ENCODE measurements at regions not wholly inside any gene's neighbourhood (a gene's known extent, or its start where the extent isn't known, plus 50 kb on each side); places are given as distances from the start of the nearest gene placed in this dataset.
"Not testable (repeated sequence)": the region's sequence is repeated elsewhere in the genome, so short reads cannot be mapped to it uniquely, and the experiment has no call there.

GRCh38 chr2:186949726-186950256 is 100.8 kb upstream of the ZSWIM2 start:
- in situ Hi-C loops (cut with HindIII; ENCODE audit: low sequenced_read_pairs) = no loop called here

DNA sequence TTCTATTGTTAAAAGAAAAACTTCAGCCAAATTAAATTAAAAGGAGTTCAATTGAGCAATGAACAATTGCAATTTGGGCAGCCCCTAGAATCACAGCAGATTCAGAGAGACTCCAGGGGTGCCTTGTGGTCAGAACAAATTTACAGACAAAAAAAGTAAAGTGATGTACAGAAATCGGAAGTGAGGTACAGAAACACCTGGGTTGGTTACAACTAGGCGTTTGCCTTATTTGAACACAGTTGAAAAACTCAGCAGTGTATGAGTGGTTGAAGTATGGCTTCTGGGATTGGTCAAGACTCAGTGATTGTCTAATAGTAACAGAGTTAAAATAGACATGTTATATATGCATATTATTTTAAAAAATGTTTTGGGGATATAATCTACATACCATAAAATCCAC is 98.5 kb upstream of the ZSWIM2 start:
- in situ Hi-C loops (cut with HindIII; ENCODE audit: low sequenced_read_pairs) = no loop called here

- in situ Hi-C loops (cut with HindIII; ENCODE audit: low sequenced_read_pairs) = no loop called here
These were observed 98.0 kb upstream of the ZSWIM2 start for GRCh38 chr2:186946896-186947467.

DNA sequence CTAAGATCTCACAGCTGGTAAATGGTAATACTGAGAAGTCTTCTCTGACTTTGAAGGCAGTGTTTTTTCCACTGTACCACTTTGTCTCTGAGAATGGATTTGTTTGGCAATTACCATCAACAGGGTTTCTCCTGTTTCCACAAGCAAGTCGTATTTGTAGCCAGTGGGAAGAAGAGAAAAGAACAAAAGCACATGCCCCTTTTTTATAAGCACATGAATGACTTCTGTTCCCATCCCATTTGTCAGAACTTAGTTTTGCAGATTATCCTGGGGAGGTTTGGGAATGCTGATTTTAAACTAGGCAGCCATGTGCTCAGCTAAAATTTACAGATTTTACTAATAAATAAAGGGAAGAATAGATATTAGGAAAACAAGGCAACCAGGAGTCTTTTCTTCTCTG is 92.9 kb upstream of the ZSWIM2 start:
- in situ Hi-C loops (cut with HindIII; ENCODE audit: low sequenced_read_pairs) = no loop called here

DNA sequence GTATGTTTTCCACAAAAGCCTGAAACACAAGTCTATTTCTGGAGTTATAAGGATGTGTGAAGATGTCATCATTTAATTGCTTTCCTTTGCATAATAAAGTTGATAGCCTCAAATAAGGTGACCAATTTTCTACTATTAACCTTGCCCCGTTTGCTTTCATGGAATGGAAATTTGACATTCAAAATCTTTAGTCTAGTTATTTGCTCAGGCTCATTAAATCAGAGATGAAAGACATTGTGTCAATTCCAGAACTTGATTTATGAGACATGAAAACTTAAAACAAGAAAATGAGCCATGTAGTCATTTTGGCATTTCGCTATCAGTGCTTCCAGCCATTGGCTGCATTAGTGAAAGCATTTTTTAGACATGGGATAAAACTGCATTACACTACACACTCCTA is 91.5 kb upstream of the ZSWIM2 start:
- in situ Hi-C loops (cut with HindIII; ENCODE audit: low sequenced_read_pairs) = no loop called here

GRCh38 chr2:186934420-186934819 is 85.5 kb upstream of the ZSWIM2 start:
- in situ Hi-C loops (cut with HindIII; ENCODE audit: low sequenced_read_pairs) = no loop called here

GRCh38 chr2:186927867-186928191 is 78.9 kb upstream of the ZSWIM2 start:
- in situ Hi-C loops (cut with HindIII; ENCODE audit: low sequenced_read_pairs) = no loop called here

GRCh38 chr2:186927185-186927866 is 78.4 kb upstream of the ZSWIM2 start:
- in situ Hi-C loops (cut with HindIII; ENCODE audit: low sequenced_read_pairs) = no loop called here

DNA sequence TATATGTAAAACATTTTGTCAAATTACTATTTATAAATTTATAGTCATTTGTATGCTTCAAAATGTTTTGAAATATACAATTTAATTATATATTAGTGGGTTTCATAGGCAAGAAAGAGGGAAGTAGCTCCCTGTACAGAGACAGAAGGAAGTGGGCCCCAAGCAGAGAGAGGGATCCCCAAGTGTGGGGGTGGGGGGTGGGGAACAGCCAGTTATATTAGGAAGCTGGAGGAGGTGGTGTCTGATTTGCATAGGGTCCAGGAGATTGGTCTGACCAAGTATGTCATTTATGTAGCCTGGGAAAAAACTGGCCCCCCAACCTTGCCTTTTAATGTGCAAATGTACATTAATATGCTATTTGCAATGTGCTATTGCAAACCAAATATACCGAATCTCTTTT is 76.5 kb upstream of the ZSWIM2 start:
- in situ Hi-C loops (cut with HindIII; ENCODE audit: low sequenced_read_pairs) = no loop called here

GRCh38 chr2:186922316-186922715 is 73.3 kb upstream of the ZSWIM2 start:
- in situ Hi-C loops (cut with HindIII; ENCODE audit: low sequenced_read_pairs) = not testable (repeated sequence)

- in situ Hi-C loops (cut with HindIII; ENCODE audit: low sequenced_read_pairs) = no loop called here
These were observed 70.3 kb upstream of the ZSWIM2 start for GRCh38 chr2:186919296-186919695.

DNA sequence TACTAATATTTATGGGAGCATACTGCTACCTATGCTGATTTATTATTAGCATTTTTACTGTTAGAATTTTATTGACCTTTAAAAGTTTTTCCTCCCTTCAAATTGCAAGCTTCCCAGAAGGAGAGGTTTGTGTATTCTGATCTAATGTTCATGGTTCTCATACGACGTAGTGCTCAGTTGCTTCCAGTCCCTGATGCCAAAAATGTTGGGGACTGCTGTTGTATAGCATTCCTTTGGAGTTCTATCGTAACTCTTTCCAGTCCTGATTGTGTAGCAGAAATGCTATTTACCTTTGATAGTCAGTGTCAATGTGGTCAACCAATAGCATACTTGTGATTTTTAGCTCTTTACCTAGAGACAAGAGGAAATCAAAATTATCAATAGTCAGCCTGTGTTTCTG is 69.5 kb upstream of the ZSWIM2 start:
- in situ Hi-C loops (cut with HindIII; ENCODE audit: low sequenced_read_pairs) = no loop called here

DNA sequence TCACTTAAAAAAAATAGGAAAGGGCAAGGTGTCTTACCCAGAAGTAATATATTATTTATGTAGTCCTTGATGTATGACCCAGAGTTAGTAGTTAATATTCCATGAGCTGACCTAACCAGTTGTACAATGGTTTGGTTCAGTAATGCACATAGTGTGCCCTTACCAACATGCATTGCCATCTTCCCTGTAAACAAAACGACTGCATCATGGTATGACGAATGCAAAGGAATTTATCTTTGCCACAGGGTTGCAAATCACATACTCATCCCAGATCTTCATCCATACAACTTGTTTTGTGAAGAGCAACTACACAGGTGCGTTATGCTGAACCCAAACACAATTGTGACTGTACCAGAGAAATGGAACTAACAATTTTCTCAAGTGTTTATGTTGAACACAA is 68.9 kb upstream of the ZSWIM2 start:
- in situ Hi-C loops (cut with HindIII; ENCODE audit: low sequenced_read_pairs) = no loop called here

- in situ Hi-C loops (cut with HindIII; ENCODE audit: low sequenced_read_pairs) = loop anchor here (5.0 kb wide), 1 partner anchor 42 kb away; no protein-coding TSS in a partner anchor
These were observed 64.9 kb upstream of the ZSWIM2 start for GRCh38 chr2:186913870-186914269.

DNA sequence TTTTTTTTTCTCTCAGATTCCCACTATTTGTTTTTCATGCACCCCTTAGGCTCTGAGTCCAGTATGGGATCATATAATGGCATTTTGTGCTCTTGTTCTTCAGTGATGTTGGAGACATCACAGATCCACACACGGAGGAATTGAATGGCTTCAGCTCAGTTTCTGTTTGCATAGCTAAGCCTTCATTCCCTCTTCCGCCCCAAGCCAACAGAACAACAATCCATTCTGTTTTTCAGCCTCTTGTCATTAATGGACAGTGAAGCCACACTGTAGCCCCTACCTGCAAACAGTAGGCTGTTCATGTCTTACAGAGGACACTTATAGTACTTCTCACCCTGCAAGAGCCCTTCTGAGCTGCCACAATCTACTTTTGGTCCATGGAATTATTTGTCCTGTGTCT is 64.0 kb upstream of the ZSWIM2 start:
- in situ Hi-C loops (cut with HindIII; ENCODE audit: low sequenced_read_pairs) = loop anchor here (5.0 kb wide), 1 partner anchor 41 kb away; no protein-coding TSS in a partner anchor

GRCh38 chr2:186911551-186912085 is 62.6 kb upstream of the ZSWIM2 start:
- in situ Hi-C loops (cut with HindIII; ENCODE audit: low sequenced_read_pairs) = loop anchor here (5.0 kb wide), 1 partner anchor 39 kb away; no protein-coding TSS in a partner anchor

GRCh38 chr2:186910996-186911395 is 62.0 kb upstream of the ZSWIM2 start:
- in situ Hi-C loops (cut with HindIII; ENCODE audit: low sequenced_read_pairs) = loop anchor here (5.0 kb wide), 1 partner anchor 39 kb away; no protein-coding TSS in a partner anchor

DNA sequence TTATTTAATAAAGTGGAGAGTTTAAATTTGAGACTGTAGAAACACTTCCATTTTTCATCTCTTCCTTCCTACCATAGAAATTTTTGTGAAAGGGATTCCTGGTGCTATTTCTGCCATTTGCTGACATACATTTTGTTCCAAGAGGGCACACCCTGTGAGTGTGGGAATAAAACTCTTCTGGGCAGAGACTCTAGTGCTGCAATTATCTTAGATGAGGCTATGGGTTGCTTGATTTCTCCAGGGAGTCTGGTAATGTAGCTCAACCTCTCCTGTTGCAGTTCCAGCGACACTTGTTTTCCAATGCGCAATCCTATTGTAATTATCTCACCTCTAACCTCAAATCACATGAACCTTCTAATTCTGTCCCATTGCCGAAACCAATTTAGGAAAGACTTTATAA is 60.1 kb upstream of the ZSWIM2 start:
- in situ Hi-C loops (cut with HindIII; ENCODE audit: low sequenced_read_pairs) = loop anchor here (10.0 kb wide), 1 partner anchor 226 kb away; no protein-coding TSS in a partner anchor

- in situ Hi-C loops (cut with HindIII; ENCODE audit: low sequenced_read_pairs) = loop anchor here (10.0 kb wide), 1 partner anchor 227 kb away; no protein-coding TSS in a partner anchor
These were observed 58.9 kb upstream of the ZSWIM2 start for GRCh38 chr2:186907897-186908296.

GRCh38 chr2:186903216-186903615 is 54.2 kb upstream of the ZSWIM2 start:
- in situ Hi-C loops (cut with HindIII; ENCODE audit: low sequenced_read_pairs) = loop anchor here (10.0 kb wide), 1 partner anchor 232 kb away; no protein-coding TSS in a partner anchor

Data from endothelial cell of hepatic sinusoid (primary cell).